NT2/D1 (cell line): ENCODE measurements at regions not wholly inside any gene's neighbourhood (a gene's known extent, or its start where the extent isn't known, plus 50 kb on each side); places are given as distances from the start of the nearest gene placed in this dataset.

Source experiments
- DNase-seq: peaks from one replicate; pipeline ENCODE4 v3.0.0-alpha.2; 2011; ENCODE audit warnings: low read depth, low spot score
- H3K27me3 ChIP-seq: 2 replicates; pipeline ENCODE4 v1.6.0; 2011; ENCODE audit warnings: mild to moderate bottlenecking; ENCODE audit not compliant: insufficient read length, insufficient read depth
- H3K36me3 ChIP-seq: 2 replicates; pipeline ENCODE4 v1.6.1; 2011; ENCODE audit warnings: mild to moderate bottlenecking, low read length, mixed read lengths; ENCODE audit not compliant: insufficient read depth, insufficient read length
- H3K4me1 ChIP-seq: 2 replicates; pipeline ENCODE4 v1.5.1; 2011; ENCODE audit not compliant: insufficient read depth, insufficient read length
- H3K4me3 ChIP-seq: 2 replicates; pipeline ENCODE4 v1.5.1; 2011; ENCODE audit warnings: low read depth; ENCODE audit not compliant: insufficient read length
- H3K9ac ChIP-seq: 2 replicates; pipeline ENCODE4 v1.6.0; 2011; ENCODE audit warnings: low read depth; ENCODE audit not compliant: insufficient read length
- H3K9me3 ChIP-seq: 2 replicates; pipeline ENCODE4 v1.5.1; 2011; ENCODE audit warnings: mild to moderate bottlenecking, low read length; ENCODE audit not compliant: insufficient read depth
- SUZ12 ChIP-seq: IDR thresholded peaks from 2 replicates; pipeline ENCODE4 v1.6.1; 2011; ENCODE audit not compliant: insufficient read length, insufficient read depth; ENCODE audit errors: extremely low read depth
- YY1 ChIP-seq: IDR thresholded peaks from 2 replicates; pipeline ENCODE4 v1.6.1; 2011; ENCODE audit not compliant: insufficient read length, insufficient read depth
- ZNF274 ChIP-seq: IDR thresholded peaks from 2 replicates; pipeline ENCODE4 v1.6.1; 2011; ENCODE audit warnings: mild to moderate bottlenecking, low read depth, low read length

- no peak overlapping the region for H3K9ac ChIP-seq
- H3K4me3 ChIP-seq, result no peak overlapping the region
- H3K9me3 ChIP-seq, result no peaks in the 10 kb centered on the region
- no peaks in the 10 kb centered on the region for H3K4me1 ChIP-seq
- H3K36me3 ChIP-seq, result no peaks in the 10 kb centered on the region
- DNase-seq, result no peak
- TF ChIP-seq YY1, result no peak
- no peak for TF ChIP-seq ZNF274
- TF ChIP-seq SUZ12, result no peak
- H3K27me3 ChIP-seq, result no peaks in the 10 kb centered on the region
Measured at GRCh38 chr16:52386694-52387093, 160.2 kb downstream of the TOX3 start.

- DNase-seq, result no peak
- no peaks in the 10 kb centered on the region for H3K4me1 ChIP-seq
- no peak for TF ChIP-seq YY1
- no peak for TF ChIP-seq ZNF274
- no peak for TF ChIP-seq SUZ12
- H3K4me3 ChIP-seq, result no peak overlapping the region
- H3K9ac ChIP-seq, result no peak overlapping the region
- no peaks in the 10 kb centered on the region for H3K9me3 ChIP-seq
- H3K27me3 ChIP-seq, result no peaks in the 10 kb centered on the region
- no peaks in the 10 kb centered on the region for H3K36me3 ChIP-seq
Measured at GRCh38 chr16:52384378-52384777, 162.6 kb downstream of the TOX3 start.

- DNase-seq, result no peak
Measured at GRCh38 chr16:52383640-52384292, 163.2 kb downstream of the TOX3 start.

GRCh38 chr16:52383119-52383518 lies 163.8 kb downstream of the TOX3 start:
- Histone ChIP-seq H3K4me3 (no peak overlapping the region), H3K9ac (no peak overlapping the region), H3K27me3 (no peaks in the 10 kb centered on the region), H3K36me3 (no peaks in the 10 kb centered on the region), H3K9me3 (no peaks in the 10 kb centered on the region), H3K4me1 (no peaks in the 10 kb centered on the region)
- no peak for TF ChIP-seq SUZ12
- TF ChIP-seq ZNF274, result no peak
- TF ChIP-seq YY1, result no peak
- no peak for DNase-seq

More at GRCh38 chr16:52383640-52384292, 163.2 kb downstream of the TOX3 start:
- Histone ChIP-seq H3K27me3 (no peaks in the 10 kb centered on the region), H3K9ac (no peak overlapping the region), H3K4me3 (no peak overlapping the region), H3K36me3 (no peaks in the 10 kb centered on the region), H3K4me1 (no peaks in the 10 kb centered on the region), H3K9me3 (no peaks in the 10 kb centered on the region)
- TF ChIP-seq SUZ12 (no peak), YY1 (no peak), ZNF274 (no peak)

GRCh38 chr16:52379551-52379950 lies 167.4 kb downstream of the TOX3 start:
- Histone ChIP-seq H3K9ac (no peak overlapping the region), H3K27me3 (no peaks in the 10 kb centered on the region)
- TF ChIP-seq SUZ12, result no peak
- TF ChIP-seq ZNF274, result no peak
- TF ChIP-seq YY1, result no peak

GRCh38 chr16:52376676-52377280 lies 170.2 kb downstream of the TOX3 start:
- Histone ChIP-seq H3K27me3 (no peaks in the 10 kb centered on the region), H3K4me3 (no peak overlapping the region), H3K9me3 (peaks cover 9% of the 10 kb centered on the region; the same call in 1 of the 2 replicates), H3K4me1 (no peaks in the 10 kb centered on the region), H3K36me3 (no peaks in the 10 kb centered on the region), H3K9ac (no peak overlapping the region)
- TF ChIP-seq YY1, result no peak
- no peak for TF ChIP-seq ZNF274
- no peak for TF ChIP-seq SUZ12
- DNase-seq, result no peak

More at GRCh38 chr16:52379551-52379950, 167.4 kb downstream of the TOX3 start:
- no peaks in the 10 kb centered on the region for H3K36me3 ChIP-seq
- no peaks in the 10 kb centered on the region for H3K9me3 ChIP-seq
- no peak overlapping the region for H3K4me3 ChIP-seq
- no peak for DNase-seq
- H3K4me1 ChIP-seq, result no peaks in the 10 kb centered on the region

- peaks cover 9% of the 10 kb centered on the region; the same call in 1 of the 2 replicates for H3K9me3 ChIP-seq
- H3K4me3 ChIP-seq, result no peak overlapping the region
- no peak for DNase-seq
- no peak overlapping the region for H3K9ac ChIP-seq
- no peaks in the 10 kb centered on the region for H3K4me1 ChIP-seq
- no peaks in the 10 kb centered on the region for H3K36me3 ChIP-seq
- TF ChIP-seq ZNF274 (no peak), YY1 (no peak), SUZ12 (no peak)
- H3K27me3 ChIP-seq, result no peaks in the 10 kb centered on the region
Measured at GRCh38 chr16:52372313-52372712, 174.6 kb downstream of the TOX3 start.
